Upper lobe of left lung (tissue), 6 donors: ENCODE measurements at regions not wholly inside any gene's neighbourhood (a gene's known extent, or its start where the extent isn't known, plus 50 kb on each side); places are given as distances from the start of the nearest gene placed in this dataset.

Experiments used
- ATAC-seq, 2 donors: fragments of 200-7000 bp; cut with Tn5 transposase; one replicate each; pipeline ENCODE4 v1.9.1; 2022; ENCODE audit warnings: mild to moderate bottlenecking in 2 of 2, moderate library complexity in 2 of 2; ENCODE audit not compliant: low FRiP score in 2 of 2
- DNase-seq, 2 donors: peaks; one replicate each; pipeline ENCODE4 v3.0.0-alpha.2; 2019 to 2020
- H3K27ac ChIP-seq, 4 donors: fragments of 200-600 bp; sonication (generic); one replicate each; pipeline ENCODE4 v1.5.1; 2016 to 2019
- H3K27me3 ChIP-seq, 4 donors: fragments of 200-600 bp; sonication (generic); one replicate each; pipeline ENCODE4 v1.5.1; 2017 to 2019
- H3K36me3 ChIP-seq, 4 donors: fragments of 200-600 bp; sonication (generic); one replicate each; pipeline ENCODE4 v1.5.1; 2016 to 2019
- H3K4me1 ChIP-seq, 4 donors: fragments of 200-600 bp; sonication (generic); one replicate each; pipeline ENCODE4 v1.5.1; 2018 to 2019
- H3K4me3 ChIP-seq, 4 donors: fragments of 200-600 bp; sonication (generic); one replicate each; pipeline ENCODE4 v1.5.1; 2017 to 2019; ENCODE audit warnings: mild to moderate bottlenecking in 2 of 4, moderate library complexity in 1 of 4
- H3K9me3 ChIP-seq, 4 donors: fragments of 200-600 bp; sonication (generic); one replicate each; pipeline ENCODE4 v1.5.1; 2018 to 2019
- CTCF ChIP-seq, 6 experiments: fragments of 450-650 bp in 4 of 6; fragments of 200-600 bp in 2 of 6; sonication (generic) in 2 of 6; IDR thresholded peaks; one replicate each; pipeline ENCODE4 v1.5.1; 2016 to 2019; ENCODE audit warnings: antibody characterized with exemption in 6 of 6
- EP300 ChIP-seq, 4 donors: sonication (generic); formaldehyde crosslinking; IDR thresholded peaks; one replicate each; pipeline ENCODE4 v1.5.1; 2017; ENCODE audit warnings: antibody characterized with exemption in 4 of 4, control low read depth in 2 of 4
- POLR2A ChIP-seq, 4 donors: fragments of 450-650 bp; IDR thresholded peaks; one replicate each; pipeline ENCODE4 v1.5.1; 2016 to 2017; ENCODE audit warnings: antibody characterized with exemption in 4 of 4, mild to moderate bottlenecking in 2 of 4
- POLR2AphosphoS5 ChIP-seq, 2 donors: sonication (generic); formaldehyde crosslinking; IDR thresholded peaks; one replicate each; pipeline ENCODE4 v1.5.1; 2017; ENCODE audit warnings: antibody characterized with exemption in 2 of 2
- WGBS, 2 donors: methylation state at CpG; one replicate each; pipeline ENCODE4 v1.1.5; 2017 to 2018; 5-methylcytosine and 5-hydroxymethylcytosine counted together
- donor health status: DM: no; HTN: no; CAD: no; lungs with moderate emphysema.
- donor health status: DM: no; HTN: yes; CAD: no; lungs with severe emphysema.

- 51 to 56% methylated on average over 1 of the region's 1 CpG for WGBS, 2 donors
- DNase-seq (no peak), ATAC-seq (no peak)
- Histone ChIP-seq H3K9me3 (no peaks in the 10 kb centered on the region), H3K4me1 (no peaks in the 10 kb centered on the region), H3K36me3 (no peaks in the 10 kb centered on the region), H3K27me3 (no peaks in the 10 kb centered on the region), H3K27ac (no peak overlapping the region), H3K4me3 (no peak overlapping the region)
- TF ChIP-seq CTCF (IDR thresholded peaks at IDR 0.05) (no peak), POLR2A (IDR thresholded peaks at IDR 0.05) (no peak)
Measured at GRCh38 chr13:90405301-90405700, 942.2 kb upstream of the MIR17HG start.

GRCh38 chr13:90412980-90413379 lies 934.5 kb upstream of the MIR17HG start:
- H3K27ac ChIP-seq: no peak overlapping the region
- H3K36me3 ChIP-seq: no peaks in the 10 kb centered on the region
- WGBS, 2 donors: 68 to 71% methylated on average over 2 of the region's 2 CpGs
- no peak for DNase-seq
- ATAC-seq: no peak
- no peaks in the 10 kb centered on the region for H3K9me3 ChIP-seq
- no peaks in the 10 kb centered on the region for H3K4me1 ChIP-seq
- no peak overlapping the region for H3K4me3 ChIP-seq
- TF ChIP-seq CTCF (IDR thresholded peaks at IDR 0.05): no peak
- no peak for TF ChIP-seq POLR2A (IDR thresholded peaks at IDR 0.05)
- TF ChIP-seq EP300 (IDR thresholded peaks at IDR 0.05): no peak
- TF ChIP-seq POLR2AphosphoS5 (IDR thresholded peaks at IDR 0.05): no peak
- H3K27me3 ChIP-seq: no peaks in the 10 kb centered on the region

GRCh38 chr13:90413548-90413947 lies 933.9 kb upstream of the MIR17HG start:
- no peak overlapping the region for H3K4me3 ChIP-seq
- ATAC-seq: no peak
- no peak overlapping the region for H3K27ac ChIP-seq
- no peak for DNase-seq
- TF ChIP-seq POLR2A (IDR thresholded peaks at IDR 0.05) (no peak), POLR2AphosphoS5 (IDR thresholded peaks at IDR 0.05) (no peak), CTCF (IDR thresholded peaks at IDR 0.05) (no peak), EP300 (IDR thresholded peaks at IDR 0.05) (no peak)
- no peaks in the 10 kb centered on the region for H3K27me3 ChIP-seq
- no peaks in the 10 kb centered on the region for H3K9me3 ChIP-seq
- H3K4me1 ChIP-seq: no peaks in the 10 kb centered on the region
- H3K36me3 ChIP-seq: no peaks in the 10 kb centered on the region
- WGBS, 2 donors: 0 to 4% methylated on average over 1 of the region's 1 CpG

- WGBS, 2 donors: 66 to 72% methylated on average over 3 of the region's 3 CpGs
- no peak overlapping the region for H3K4me3 ChIP-seq
- H3K27me3 ChIP-seq: no peaks in the 10 kb centered on the region
- H3K27ac ChIP-seq: no peak overlapping the region
- H3K9me3 ChIP-seq: no peaks in the 10 kb centered on the region
- TF ChIP-seq POLR2AphosphoS5 (IDR thresholded peaks at IDR 0.05) (no peak), EP300 (IDR thresholded peaks at IDR 0.05) (no peak), POLR2A (IDR thresholded peaks at IDR 0.05) (no peak), CTCF (IDR thresholded peaks at IDR 0.05) (no peak)
- no peaks in the 10 kb centered on the region for H3K4me1 ChIP-seq
- ATAC-seq (no peak), DNase-seq (no peak)
- no peaks in the 10 kb centered on the region for H3K36me3 ChIP-seq
Measured at GRCh38 chr13:90414691-90415596, 932.5 kb upstream of the MIR17HG start.

- H3K4me1 ChIP-seq: no peaks in the 10 kb centered on the region
- 77 to 79% methylated on average over 3 of the region's 3 CpGs for WGBS, 2 donors
- H3K27me3 ChIP-seq: no peaks in the 10 kb centered on the region
- H3K36me3 ChIP-seq: no peaks in the 10 kb centered on the region
- no peaks in the 10 kb centered on the region for H3K9me3 ChIP-seq
- H3K27ac ChIP-seq: no peak overlapping the region
- ATAC-seq (no peak), DNase-seq (no peak)
- no peak overlapping the region for H3K4me3 ChIP-seq
- TF ChIP-seq CTCF (IDR thresholded peaks at IDR 0.05) (no peak), POLR2A (IDR thresholded peaks at IDR 0.05) (no peak), EP300 (IDR thresholded peaks at IDR 0.05) (no peak)
Measured at GRCh38 chr13:90415902-90416301, 931.6 kb upstream of the MIR17HG start.
